Sigmoid colon (tissue), 6 donors: ENCODE measurements at regions not wholly inside any gene's neighbourhood (a gene's known extent, or its start where the extent isn't known, plus 50 kb on each side); places are given as distances from the start of the nearest gene placed in this dataset.

ENCODE experiments used
- DNase-seq: peaks from one replicate; pipeline ENCODE4 v3.0.0-alpha.2; 2019
- H3K27ac ChIP-seq, 4 donors: fragments of 200-600 bp; sonication (generic); one replicate each; pipeline ENCODE4 v1.5.1; 2016 to 2019; ENCODE audit warnings: mild to moderate bottlenecking in 1 of 4
- H3K27me3 ChIP-seq, 3 donors: fragments of 200-600 bp; sonication (generic); one replicate each; pipeline ENCODE4 v1.5.1; 2019; ENCODE audit warnings: mild to moderate bottlenecking in 1 of 3
- H3K36me3 ChIP-seq, 4 donors: fragments of 200-600 bp; sonication (generic); one replicate each; pipeline ENCODE4 v1.5.1; 2016 to 2019
- H3K4me1 ChIP-seq, 4 donors: fragments of 200-600 bp; sonication (generic); one replicate each; pipeline ENCODE4 v1.5.1; 2017 to 2019
- H3K4me3 ChIP-seq, 4 donors: fragments of 200-600 bp; sonication (generic); one replicate each; pipeline ENCODE4 v1.5.1; 2017 to 2019; ENCODE audit warnings: mild to moderate bottlenecking in 2 of 4, moderate library complexity in 1 of 4
- H3K9me3 ChIP-seq, 4 donors: fragments of 200-600 bp in 3 of 4; sonication (generic) in 3 of 4; one replicate each; pipeline versions ENCODE4 v1.5.1 to v1.6.1; 2013 to 2019
- CTCF ChIP-seq, 4 experiments: fragments of 450-650 bp in 3 of 4; fragments of 200-600 bp in 1 of 4; IDR thresholded peaks; one replicate each; pipeline ENCODE4 v1.5.1; 2016 to 2019; ENCODE audit warnings: antibody characterized with exemption in 4 of 4, mild to moderate bottlenecking in 3 of 4, moderate library complexity in 2 of 4
- EP300 ChIP-seq, 4 donors: sonication (generic); formaldehyde crosslinking; IDR thresholded peaks; one replicate each; pipeline ENCODE4 v1.6.1; 2017; ENCODE audit warnings: antibody characterized with exemption in 4 of 4
- POLR2A ChIP-seq, 2 donors: fragments of 450-650 bp; IDR thresholded peaks; one replicate each; pipeline ENCODE4 v1.6.1; 2016; ENCODE audit warnings: antibody characterized with exemption in 2 of 2, mild to moderate bottlenecking in 2 of 2, moderate library complexity in 2 of 2
- POLR2AphosphoS5 ChIP-seq, 4 donors: sonication (generic); formaldehyde crosslinking; IDR thresholded peaks; one replicate each; pipeline ENCODE4 v1.6.1; 2017; ENCODE audit warnings: antibody characterized with exemption in 4 of 4
- WGBS, 2 donors: extraction: QIAGEN DNeasy Blood & Tissue Kit; methylation state at CpG; one replicate each; pipeline ENCODE4 v1.1.7; 2013; 5-methylcytosine and 5-hydroxymethylcytosine counted together
- intact Hi-C: fragments of 100-400 bp; cut with DNase I; formaldehyde crosslinking; loops from one replicate; pipeline ENCODE4 v1.15.1; 2023
- donor health status: healthy with polysubstance abuse.
- donor health status: healthy.

GRCh38 chr7:22659741-22660140, 67.3 kb upstream of the IL6 start:
- Histone ChIP-seq H3K4me1 (no peaks in the 10 kb centered on the region), H3K9me3 (no peaks in the 10 kb centered on the region), H3K27ac (no peak overlapping the region), H3K4me3 (no peak overlapping the region), H3K27me3 (no peaks in the 10 kb centered on the region), H3K36me3 (no peaks in the 10 kb centered on the region)
- intact Hi-C loops, result no loop called here
- WGBS, 2 donors, result 72 to 85% methylated on average over 6 of the region's 6 CpGs
- no peak for DNase-seq
- TF ChIP-seq EP300 (IDR thresholded peaks at IDR 0.05) (no peak), CTCF (IDR thresholded peaks at IDR 0.05) (no peak), POLR2AphosphoS5 (IDR thresholded peaks at IDR 0.05) (no peak), POLR2A (IDR thresholded peaks at IDR 0.05) (no peak)

- 73 to 88% methylated on average over 3 of the region's 3 CpGs for WGBS, 2 donors
- intact Hi-C loops, result no loop called here
Measured at GRCh38 chr7:22658031-22658430, 69.0 kb upstream of the IL6 start.

GRCh38 chr7:22657479-22657878, 69.5 kb upstream of the IL6 start:
- WGBS, 2 donors, result 57 to 77% methylated on average over 1 of the region's 1 CpG
- Histone ChIP-seq H3K4me3 (no peak overlapping the region), H3K27me3 (no peaks in the 10 kb centered on the region), H3K4me1 (no peaks in the 10 kb centered on the region), H3K36me3 (no peaks in the 10 kb centered on the region), H3K9me3 (no peaks in the 10 kb centered on the region), H3K27ac (no peak overlapping the region)
- no peak for TF ChIP-seq POLR2AphosphoS5 (IDR thresholded peaks at IDR 0.05)
- TF ChIP-seq EP300 (IDR thresholded peaks at IDR 0.05), result no peak
- no peak for TF ChIP-seq CTCF (IDR thresholded peaks at IDR 0.05)
- TF ChIP-seq POLR2A (IDR thresholded peaks at IDR 0.05), result no peak
- intact Hi-C loops, result no loop called here
- DNase-seq, result no peak

More at GRCh38 chr7:22658031-22658430, 69.0 kb upstream of the IL6 start:
- no peak for TF ChIP-seq POLR2AphosphoS5 (IDR thresholded peaks at IDR 0.05)
- TF ChIP-seq CTCF (IDR thresholded peaks at IDR 0.05), result no peak
- no peak for TF ChIP-seq POLR2A (IDR thresholded peaks at IDR 0.05)
- no peak for TF ChIP-seq EP300 (IDR thresholded peaks at IDR 0.05)
- Histone ChIP-seq H3K27me3 (no peaks in the 10 kb centered on the region), H3K4me3 (no peak overlapping the region), H3K27ac (no peak overlapping the region), H3K9me3 (no peaks in the 10 kb centered on the region), H3K4me1 (no peaks in the 10 kb centered on the region), H3K36me3 (no peaks in the 10 kb centered on the region)
- DNase-seq, result no peak

GRCh38 chr7:22655781-22656180, 71.2 kb upstream of the IL6 start:
- DNase-seq, result no peak
- 92 to 97% methylated on average over 4 of the region's 4 CpGs for WGBS, 2 donors
- TF ChIP-seq POLR2A (IDR thresholded peaks at IDR 0.05), result no peak
- H3K36me3 ChIP-seq, result no peaks in the 10 kb centered on the region
- H3K9me3 ChIP-seq, result no peaks in the 10 kb centered on the region
- no peaks in the 10 kb centered on the region for H3K4me1 ChIP-seq
- no peaks in the 10 kb centered on the region for H3K27me3 ChIP-seq
- H3K27ac ChIP-seq, result no peak overlapping the region
- H3K4me3 ChIP-seq, result no peak overlapping the region
- intact Hi-C loops, result no loop called here

- Histone ChIP-seq H3K9me3 (no peaks in the 10 kb centered on the region), H3K27ac (no peak overlapping the region), H3K36me3 (no peaks in the 10 kb centered on the region), H3K4me3 (no peak overlapping the region), H3K4me1 (no peaks in the 10 kb centered on the region), H3K27me3 (no peaks in the 10 kb centered on the region)
- TF ChIP-seq EP300 (IDR thresholded peaks at IDR 0.05), result no peak
- TF ChIP-seq POLR2A (IDR thresholded peaks at IDR 0.05), result no peak
- TF ChIP-seq CTCF (IDR thresholded peaks at IDR 0.05), result no peak
- TF ChIP-seq POLR2AphosphoS5 (IDR thresholded peaks at IDR 0.05), result no peak
- WGBS, 2 donors, result 79 to 89% methylated on average over 1 of the region's 1 CpG
- intact Hi-C loops, result no loop called here
- DNase-seq, result no peak
Measured at GRCh38 chr7:22654831-22655230, 72.2 kb upstream of the IL6 start.
